ENCODE measurements at regions not wholly inside any gene's neighbourhood (a gene's known extent, or its start where the extent isn't known, plus 50 kb on each side); places are given as distances from the start of the nearest gene placed in this dataset.
"Not testable (repeated sequence)": the region's sequence is repeated elsewhere in the genome, so short reads cannot be mapped to it uniquely, and the experiment has no call there.

- DNase-seq (ENCODE audit: low read depth, low spot score) = no peak
- no peaks in the 10 kb centered on the region for H3K4me1 ChIP-seq (ENCODE audit: control insufficient read depth, insufficient read depth, low read length)
- WGBS (ENCODE audit: insufficient coverage, insufficient read length) = no CpG with 5 or more reads among the region's 4 CpGs
- no peak overlapping the region for H3K27ac ChIP-seq (ENCODE audit: low read length)
- H3K36me3 ChIP-seq (ENCODE audit: control insufficient read depth, insufficient read depth, low read length) = no peaks in the 10 kb centered on the region
- no peaks in the 10 kb centered on the region for H3K9me3 ChIP-seq (ENCODE audit: control insufficient read depth, insufficient read depth, low read length)
- no peaks in the 10 kb centered on the region for H3K27me3 ChIP-seq (ENCODE audit: control insufficient read depth, insufficient read depth, low read length)
- H3K4me3 ChIP-seq (ENCODE audit: low read length) = no peak overlapping the region
Measured at GRCh38 chrX:27163236-27163635, 299.9 kb downstream of the PPP4R3C start.

DNA sequence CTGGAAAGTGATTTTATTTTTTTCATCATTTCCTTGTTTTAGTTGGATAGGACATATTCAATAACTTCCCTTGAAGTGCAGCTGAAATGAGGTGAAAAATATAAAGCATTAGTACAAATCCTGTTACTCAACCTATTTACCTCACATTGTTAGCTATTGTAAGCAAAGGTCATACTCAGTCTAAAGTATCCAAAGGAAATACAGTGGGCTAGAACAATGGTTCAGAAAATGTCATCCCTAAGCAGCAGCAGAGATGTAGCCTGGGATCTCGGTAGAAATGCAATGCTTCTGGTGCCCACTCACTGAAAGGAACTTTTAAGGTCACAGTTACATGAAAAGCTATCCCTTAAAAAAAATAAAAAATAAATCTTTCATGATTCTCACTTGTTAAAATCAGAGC, 300.6 kb downstream of the PPP4R3C start:
- H3K4me3 ChIP-seq (ENCODE audit: low read length) = no peak overlapping the region
- no peaks in the 10 kb centered on the region for H3K36me3 ChIP-seq (ENCODE audit: control insufficient read depth, insufficient read depth, low read length)
- no peak overlapping the region for H3K27ac ChIP-seq (ENCODE audit: low read length)
- H3K9me3 ChIP-seq (ENCODE audit: control insufficient read depth, insufficient read depth, low read length) = no peaks in the 10 kb centered on the region
- no peak for DNase-seq (ENCODE audit: low read depth, low spot score)
- H3K27me3 ChIP-seq (ENCODE audit: control insufficient read depth, insufficient read depth, low read length) = no peaks in the 10 kb centered on the region
- WGBS (ENCODE audit: insufficient coverage, insufficient read length) = no CpG with 5 or more reads among the region's 1 CpG
- H3K4me1 ChIP-seq (ENCODE audit: control insufficient read depth, insufficient read depth, low read length) = no peaks in the 10 kb centered on the region

DNA sequence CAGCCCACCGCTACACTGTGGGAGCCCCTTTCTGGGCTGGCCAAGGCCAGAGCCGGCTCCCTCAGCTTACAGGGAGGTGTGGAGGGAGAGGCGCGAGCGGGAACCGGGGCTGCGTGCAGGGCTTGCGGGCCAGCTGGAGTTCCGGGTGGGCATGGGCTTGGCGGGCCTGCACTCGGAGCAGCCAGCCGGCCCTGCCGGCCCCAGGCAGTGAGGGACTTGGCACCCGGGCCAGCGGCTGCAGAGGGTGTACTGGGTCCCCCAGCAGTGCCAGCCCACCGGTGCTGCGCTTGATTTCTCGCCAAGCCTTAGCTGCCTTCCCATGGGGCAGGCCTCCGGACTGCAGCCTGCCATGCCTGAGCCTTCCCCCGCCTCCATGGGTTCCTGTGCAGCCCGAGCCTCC, 306.2 kb downstream of the PPP4R3C start:
- not testable (repeated sequence) for H3K27me3 ChIP-seq (ENCODE audit: control insufficient read depth, insufficient read depth, low read length); H3K36me3 ChIP-seq (ENCODE audit: control insufficient read depth, insufficient read depth, low read length); H3K27ac ChIP-seq (ENCODE audit: low read length); DNase-seq (ENCODE audit: low read depth, low spot score); H3K9me3 ChIP-seq (ENCODE audit: control insufficient read depth, insufficient read depth, low read length); H3K4me1 ChIP-seq (ENCODE audit: control insufficient read depth, insufficient read depth, low read length); H3K4me3 ChIP-seq (ENCODE audit: low read length)
- no CpG with 5 or more reads among the region's 21 CpGs for WGBS (ENCODE audit: insufficient coverage, insufficient read length)

DNA sequence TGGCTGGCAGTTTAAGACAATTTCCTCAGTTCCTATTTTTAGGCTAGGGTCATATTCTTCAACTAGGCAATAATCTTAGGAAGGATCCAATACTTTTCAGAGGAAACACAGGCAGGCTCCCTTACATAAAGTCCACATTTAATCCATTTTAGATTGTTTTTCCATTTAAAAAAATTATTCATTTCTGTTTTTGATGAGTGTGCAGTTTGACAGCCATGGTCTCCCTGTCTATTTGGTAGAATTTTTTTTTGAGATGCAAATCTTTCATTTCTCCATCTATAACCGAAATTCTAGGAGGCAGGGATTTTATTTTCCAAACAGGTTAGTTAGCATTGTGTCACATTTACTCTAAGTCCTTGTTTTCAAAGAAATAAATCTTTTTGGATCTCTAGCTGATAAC, 326.8 kb downstream of the PPP4R3C start:
- no peak for DNase-seq (ENCODE audit: low read depth, low spot score)
- H3K36me3 ChIP-seq (ENCODE audit: control insufficient read depth, insufficient read depth, low read length) = no peaks in the 10 kb centered on the region
- no peaks in the 10 kb centered on the region for H3K27me3 ChIP-seq (ENCODE audit: control insufficient read depth, insufficient read depth, low read length)
- no peaks in the 10 kb centered on the region for H3K9me3 ChIP-seq (ENCODE audit: control insufficient read depth, insufficient read depth, low read length)
- WGBS (ENCODE audit: insufficient coverage, insufficient read length) = no CpG with 5 or more reads among the region's 1 CpG
- H3K4me3 ChIP-seq (ENCODE audit: low read length) = no peak overlapping the region
- H3K27ac ChIP-seq (ENCODE audit: low read length) = no peak overlapping the region
- no peaks in the 10 kb centered on the region for H3K4me1 ChIP-seq (ENCODE audit: control insufficient read depth, insufficient read depth, low read length)

DNA sequence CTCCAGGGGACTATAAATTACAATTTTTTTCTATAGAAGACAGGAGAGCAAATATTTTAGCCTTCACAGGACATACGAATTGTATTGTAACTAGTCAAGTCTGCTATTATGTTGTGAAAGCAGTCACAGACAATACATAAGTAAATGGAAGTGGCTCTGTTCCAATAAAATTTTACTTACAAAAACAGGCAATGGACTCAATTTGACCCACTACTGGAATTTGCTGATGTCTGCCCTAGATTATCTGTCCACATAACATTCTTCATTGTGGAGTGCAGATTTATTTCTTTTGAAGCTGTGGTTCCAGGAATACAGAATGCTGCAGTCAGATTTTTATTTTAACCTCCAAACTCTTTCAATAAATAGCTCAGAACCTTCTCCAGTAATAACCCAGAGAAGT, 330.3 kb downstream of the PPP4R3C start:
- Histone ChIP-seq H3K36me3 (ENCODE audit: control insufficient read depth, insufficient read depth, low read length) (no peaks in the 10 kb centered on the region), H3K27me3 (ENCODE audit: control insufficient read depth, insufficient read depth, low read length) (no peaks in the 10 kb centered on the region), H3K27ac (ENCODE audit: low read length) (no peak overlapping the region), H3K4me3 (ENCODE audit: low read length) (no peak overlapping the region), H3K4me1 (ENCODE audit: control insufficient read depth, insufficient read depth, low read length) (no peaks in the 10 kb centered on the region), H3K9me3 (ENCODE audit: control insufficient read depth, insufficient read depth, low read length) (no peaks in the 10 kb centered on the region)
- no CpG with 5 or more reads among the region's 1 CpG for WGBS (ENCODE audit: insufficient coverage, insufficient read length)
- no peak for DNase-seq (ENCODE audit: low read depth, low spot score)

- H3K36me3 ChIP-seq (ENCODE audit: control insufficient read depth, insufficient read depth, low read length); H3K27me3 ChIP-seq (ENCODE audit: control insufficient read depth, insufficient read depth, low read length); H3K4me1 ChIP-seq (ENCODE audit: control insufficient read depth, insufficient read depth, low read length); H3K4me3 ChIP-seq (ENCODE audit: low read length); H3K9me3 ChIP-seq (ENCODE audit: control insufficient read depth, insufficient read depth, low read length); DNase-seq (ENCODE audit: low read depth, low spot score); H3K27ac ChIP-seq (ENCODE audit: low read length): not testable (repeated sequence)
- WGBS (ENCODE audit: insufficient coverage, insufficient read length) = no CpG with 5 or more reads among the region's 11 CpGs
Measured at GRCh38 chrX:27087176-27087575, 376.0 kb downstream of the PPP4R3C start.

DNA sequence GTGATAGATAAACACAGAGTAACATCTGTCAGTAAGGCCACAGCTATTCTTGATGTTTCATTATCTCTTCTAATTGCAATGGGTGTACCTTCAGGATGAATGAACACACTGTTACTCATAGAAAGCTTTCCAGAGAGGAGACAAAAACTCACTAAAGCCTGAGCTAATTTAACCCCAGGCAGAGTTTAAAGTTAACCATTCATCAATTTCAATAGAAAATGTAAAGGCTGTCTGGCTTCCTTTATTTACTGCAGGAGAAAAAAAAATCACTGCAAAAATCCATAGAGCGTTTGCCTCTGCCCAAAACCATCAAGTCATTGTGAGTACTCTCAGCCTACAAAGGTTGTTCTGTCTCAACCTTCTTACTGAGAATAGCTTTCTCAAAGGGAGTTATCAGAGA, 376.9 kb downstream of the PPP4R3C start:
- DNase-seq (ENCODE audit: low read depth, low spot score) = no peak
- Histone ChIP-seq H3K27ac (ENCODE audit: low read length) (no peak overlapping the region), H3K4me1 (ENCODE audit: control insufficient read depth, insufficient read depth, low read length) (no peaks in the 10 kb centered on the region), H3K9me3 (ENCODE audit: control insufficient read depth, insufficient read depth, low read length) (no peaks in the 10 kb centered on the region), H3K4me3 (ENCODE audit: low read length) (no peak overlapping the region), H3K36me3 (ENCODE audit: control insufficient read depth, insufficient read depth, low read length) (no peaks in the 10 kb centered on the region), H3K27me3 (ENCODE audit: control insufficient read depth, insufficient read depth, low read length) (no peaks in the 10 kb centered on the region)
- no CpG with 5 or more reads among the region's 1 CpG for whole genome bisulfite sequencing (ENCODE audit: insufficient coverage, insufficient read length)

GRCh38 chrX:27085346-27085745, 377.8 kb downstream of the PPP4R3C start:
- no peak for DNase-seq (ENCODE audit: low read depth, low spot score)
- no peaks in the 10 kb centered on the region for H3K9me3 ChIP-seq (ENCODE audit: control insufficient read depth, insufficient read depth, low read length)
- no peaks in the 10 kb centered on the region for H3K36me3 ChIP-seq (ENCODE audit: control insufficient read depth, insufficient read depth, low read length)
- H3K4me3 ChIP-seq (ENCODE audit: low read length) = no peak overlapping the region
- no CpG with 5 or more reads among the region's 4 CpGs for WGBS (ENCODE audit: insufficient coverage, insufficient read length)
- H3K27me3 ChIP-seq (ENCODE audit: control insufficient read depth, insufficient read depth, low read length) = no peaks in the 10 kb centered on the region
- H3K27ac ChIP-seq (ENCODE audit: low read length) = no peak overlapping the region
- H3K4me1 ChIP-seq (ENCODE audit: control insufficient read depth, insufficient read depth, low read length) = no peaks in the 10 kb centered on the region

DNA sequence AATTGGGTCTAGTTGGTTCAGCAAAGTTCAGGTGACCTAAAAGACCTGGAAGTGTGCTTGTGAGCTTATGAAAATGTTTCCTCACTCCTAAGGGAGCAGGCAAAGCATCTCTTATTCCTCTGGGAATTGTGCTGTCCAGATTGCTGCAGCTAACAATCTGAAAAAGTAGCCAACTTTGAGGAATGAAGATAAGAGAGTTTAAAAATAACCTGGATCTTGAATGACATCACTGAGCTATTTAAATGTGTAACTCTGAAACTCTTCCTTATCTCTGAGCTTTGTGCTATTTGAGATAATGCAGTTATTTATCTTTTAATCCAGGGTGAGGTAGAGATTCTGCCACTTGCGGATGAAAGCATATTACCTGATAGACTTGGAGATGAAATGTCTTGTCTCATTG, 384.8 kb downstream of the PPP4R3C start:
- H3K9me3 ChIP-seq (ENCODE audit: control insufficient read depth, insufficient read depth, low read length) = no peaks in the 10 kb centered on the region; the same call in 1 of the 2 replicates
- H3K27me3 ChIP-seq (ENCODE audit: control insufficient read depth, insufficient read depth, low read length) = no peaks in the 10 kb centered on the region
- no peak overlapping the region for H3K27ac ChIP-seq (ENCODE audit: low read length)
- H3K4me1 ChIP-seq (ENCODE audit: control insufficient read depth, insufficient read depth, low read length) = no peaks in the 10 kb centered on the region
- H3K36me3 ChIP-seq (ENCODE audit: control insufficient read depth, insufficient read depth, low read length) = no peaks in the 10 kb centered on the region
- H3K4me3 ChIP-seq (ENCODE audit: low read length) = no peak overlapping the region
- DNase-seq (ENCODE audit: low read depth, low spot score) = no peak
- no CpG with 5 or more reads among the region's 1 CpG for WGBS (ENCODE audit: insufficient coverage, insufficient read length)

DNA sequence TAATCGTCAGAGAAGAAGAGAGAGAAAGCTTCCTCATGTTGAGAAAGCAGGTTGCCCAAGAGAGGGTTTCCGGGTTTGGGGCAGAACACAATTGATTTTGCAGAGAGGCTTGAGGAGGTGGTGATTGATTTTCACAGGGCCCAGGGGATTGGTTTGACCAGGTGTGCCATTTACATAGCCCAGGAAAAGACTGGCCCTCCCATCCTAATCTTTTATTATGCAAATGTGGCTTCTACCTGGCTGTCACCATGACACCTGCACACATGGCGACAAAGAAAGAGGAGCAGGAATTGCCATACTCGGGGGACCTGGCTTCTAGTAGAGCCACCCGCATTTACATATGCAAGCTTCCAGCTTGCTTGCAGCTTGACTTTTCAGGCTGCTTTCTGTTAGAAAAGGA, 405.3 kb downstream of the PPP4R3C start:
- H3K27ac ChIP-seq (ENCODE audit: low read length) = no peak overlapping the region
- no CpG with 5 or more reads among the region's 5 CpGs for WGBS (ENCODE audit: insufficient coverage, insufficient read length)
- peak; percentile 20 for DNase-seq (ENCODE audit: low read depth, low spot score)

GRCh38 chrX:27039332-27039731, 423.8 kb downstream of the PPP4R3C start:
- WGBS (ENCODE audit: insufficient coverage, insufficient read length) = no CpG with 5 or more reads among the region's 1 CpG
- Histone ChIP-seq H3K27ac (ENCODE audit: low read length) (no peak overlapping the region), H3K36me3 (ENCODE audit: control insufficient read depth, insufficient read depth, low read length) (no peaks in the 10 kb centered on the region), H3K9me3 (ENCODE audit: control insufficient read depth, insufficient read depth, low read length) (no peaks in the 10 kb centered on the region), H3K4me3 (ENCODE audit: low read length) (no peak overlapping the region), H3K27me3 (ENCODE audit: control insufficient read depth, insufficient read depth, low read length) (no peaks in the 10 kb centered on the region), H3K4me1 (ENCODE audit: control insufficient read depth, insufficient read depth, low read length) (no peaks in the 10 kb centered on the region)
- DNase-seq (ENCODE audit: low read depth, low spot score) = no peak

More for the DNA sequence above, 405.3 kb downstream of the PPP4R3C start:
- Histone ChIP-seq H3K9me3 (ENCODE audit: control insufficient read depth, insufficient read depth, low read length) (no peaks in the 10 kb centered on the region), H3K36me3 (ENCODE audit: control insufficient read depth, insufficient read depth, low read length) (no peaks in the 10 kb centered on the region), H3K4me3 (ENCODE audit: low read length) (no peak overlapping the region), H3K4me1 (ENCODE audit: control insufficient read depth, insufficient read depth, low read length) (no peaks in the 10 kb centered on the region; the same call in 1 of the 2 replicates), H3K27me3 (ENCODE audit: control insufficient read depth, insufficient read depth, low read length) (no peaks in the 10 kb centered on the region)

All from iPS DF 6.9 (cell line).